NCI-H524 (cell line): ENCODE measurements at regions not wholly inside any gene's neighbourhood (a gene's known extent, or its start where the extent isn't known, plus 50 kb on each side); places are given as distances from the start of the nearest gene placed in this dataset.
"Not testable (repeated sequence)": the region's sequence is repeated elsewhere in the genome, so short reads cannot be mapped to it uniquely, and the experiment has no call there.

Experiments
- DNase-seq, 2 experiments: peaks; one replicate each; lab custom pipeline; 2025; lab: John Stamatoyannopoulos, UW

DNA sequence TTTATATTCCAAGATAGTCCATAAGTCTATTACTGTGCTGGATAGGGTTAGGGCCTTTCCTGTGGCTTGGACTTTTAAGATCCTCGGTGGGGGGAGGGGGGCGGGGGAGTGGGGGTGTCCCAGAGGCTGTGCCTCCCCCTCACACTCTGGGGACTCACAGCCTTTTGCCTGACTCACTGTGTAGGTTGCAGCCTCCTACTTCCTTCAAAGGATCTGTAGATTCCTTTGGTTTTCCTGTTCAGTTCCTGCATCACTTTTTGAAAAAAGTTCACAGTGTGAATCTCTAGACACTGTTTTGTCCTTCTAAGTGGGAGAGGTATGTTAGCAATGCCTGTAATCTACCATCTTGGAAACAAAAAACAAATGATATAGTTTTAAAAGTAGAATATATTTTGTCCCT is 999.9 kb downstream of the GLUD2 start:
- no peak for DNase-seq

DNA sequence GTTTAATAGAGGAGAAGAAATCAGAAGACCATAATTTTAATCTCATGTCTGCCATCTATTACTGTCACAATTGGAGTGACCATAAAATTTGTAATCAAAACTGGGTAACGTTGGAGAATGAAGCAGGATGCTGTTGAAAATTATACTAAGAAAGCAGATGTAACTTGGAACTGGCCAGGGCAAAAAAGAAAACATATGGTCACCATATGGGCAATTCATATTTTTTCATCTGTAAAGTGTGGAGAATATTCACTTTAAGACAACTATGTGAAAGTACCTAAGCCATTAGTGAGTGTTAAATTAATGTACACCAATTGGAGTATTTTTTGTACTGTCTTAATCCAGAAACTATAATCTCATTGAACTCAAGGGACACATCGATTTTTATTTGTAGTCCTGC is 1008.0 kb downstream of the GLUD2 start:
- peak; percentile 27 to 79 for DNase-seq

DNA sequence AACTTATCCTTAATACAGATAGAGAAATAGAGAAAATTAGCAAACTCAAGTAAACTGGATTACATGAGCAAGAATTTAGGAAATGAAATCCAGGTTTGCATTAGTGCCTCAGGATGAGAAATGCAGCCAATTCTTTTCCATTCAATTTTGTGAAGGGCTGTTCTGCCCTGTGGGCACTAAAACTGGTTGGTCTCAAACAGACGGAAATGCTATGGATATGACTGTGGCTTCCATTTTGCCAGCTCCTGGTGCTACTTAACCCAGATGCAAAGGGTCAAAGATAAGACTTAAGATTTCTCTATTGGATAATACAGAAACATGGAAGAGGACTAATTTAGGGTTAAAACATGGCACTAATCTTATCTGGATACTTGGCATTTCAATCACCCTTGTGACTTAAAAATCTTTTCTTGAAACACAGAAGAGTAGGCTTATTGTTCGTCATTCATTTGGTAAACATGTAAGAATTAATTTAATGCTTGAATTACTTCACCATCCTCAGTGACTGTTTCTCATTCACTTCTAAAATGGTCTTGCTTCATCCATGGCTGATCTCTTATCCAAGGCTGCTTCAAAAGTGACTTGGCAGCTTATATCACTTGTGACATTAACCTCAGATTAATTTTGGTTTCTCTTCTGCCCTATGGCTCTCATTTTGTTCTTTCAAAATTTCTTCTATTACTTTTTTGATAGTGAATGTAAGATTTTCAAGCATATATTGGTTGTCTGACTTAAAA is 1008.7 kb downstream of the GLUD2 start:
- DNase-seq, result peak in 1 of 2 experiments; percentile 20

DNA sequence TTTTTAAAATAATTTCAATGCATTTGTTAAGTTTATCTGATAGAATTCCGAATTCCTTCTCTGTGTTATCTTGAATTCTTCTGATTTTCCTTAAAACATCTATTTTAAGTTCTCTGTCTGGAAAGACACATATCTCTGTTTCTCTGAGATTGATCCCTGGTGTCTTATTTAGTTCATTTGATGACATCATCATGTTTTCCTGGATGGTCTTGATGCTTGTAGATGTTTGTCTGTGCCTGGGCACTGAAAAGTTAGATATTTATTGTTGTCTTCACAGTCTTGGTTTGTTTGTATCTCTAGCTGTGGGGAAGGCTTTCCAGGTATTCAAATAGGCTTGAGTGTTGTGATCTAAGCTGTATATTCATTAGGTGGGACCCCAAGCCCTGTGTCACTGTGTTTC is 1028.8 kb downstream of the GLUD2 start:
- DNase-seq, result no peak

GRCh38 chrX:122078079-122078478 is 1030.7 kb downstream of the GLUD2 start:
- DNase-seq, result no peak

DNA sequence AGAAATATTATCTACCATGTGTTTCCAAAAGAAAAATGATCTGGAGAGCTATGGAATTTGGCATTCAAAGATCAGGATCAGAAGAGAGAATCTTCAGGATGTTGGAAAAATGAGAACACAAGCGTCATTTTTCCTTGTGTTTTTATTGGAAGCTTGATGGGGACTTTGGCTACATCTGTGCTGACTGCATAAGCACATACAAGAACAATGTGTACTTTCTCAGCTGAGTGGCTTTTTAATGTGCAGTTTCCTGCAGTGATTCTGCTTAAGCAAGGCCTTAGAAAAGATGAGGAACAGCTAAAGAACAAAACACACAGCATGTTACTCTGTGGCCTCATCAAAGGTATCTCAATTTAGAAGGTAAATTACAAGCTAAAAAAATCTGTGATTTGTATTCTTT is 1039.9 kb downstream of the GLUD2 start:
- no peak for DNase-seq

- DNase-seq, result no peak
These were observed 1044.2 kb downstream of the GLUD2 start for GRCh38 chrX:122091571-122091970.

DNA sequence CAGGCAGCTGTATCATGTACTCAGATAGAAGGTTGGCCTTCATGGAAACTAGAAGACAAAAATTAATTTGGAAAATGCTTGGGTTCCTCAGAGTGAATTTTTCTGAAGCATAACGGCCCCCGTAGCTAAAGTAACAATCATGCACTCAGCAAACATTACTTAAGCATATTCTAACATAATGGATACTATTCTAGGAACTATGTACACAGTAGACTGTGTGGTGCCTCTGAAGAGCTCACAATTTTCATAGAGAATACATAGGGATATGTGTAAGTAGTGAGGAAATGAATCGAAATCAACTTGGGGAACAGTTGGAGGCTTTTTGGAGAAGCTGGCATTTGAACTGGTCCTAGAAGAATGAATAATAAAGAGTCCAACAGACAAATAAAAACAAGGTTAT is 1045.0 kb downstream of the GLUD2 start:
- DNase-seq, result no peak

- DNase-seq, result no peak
These were observed 1045.6 kb downstream of the GLUD2 start for GRCh38 chrX:122092978-122093377.

GRCh38 chrX:122094611-122095010 is 1047.2 kb downstream of the GLUD2 start:
- DNase-seq, result no peak

- DNase-seq, result peak in 1 of 2 experiments; percentile 7
These were observed 1066.0 kb downstream of the GLUD2 start for GRCh38 chrX:122113376-122113775.

DNA sequence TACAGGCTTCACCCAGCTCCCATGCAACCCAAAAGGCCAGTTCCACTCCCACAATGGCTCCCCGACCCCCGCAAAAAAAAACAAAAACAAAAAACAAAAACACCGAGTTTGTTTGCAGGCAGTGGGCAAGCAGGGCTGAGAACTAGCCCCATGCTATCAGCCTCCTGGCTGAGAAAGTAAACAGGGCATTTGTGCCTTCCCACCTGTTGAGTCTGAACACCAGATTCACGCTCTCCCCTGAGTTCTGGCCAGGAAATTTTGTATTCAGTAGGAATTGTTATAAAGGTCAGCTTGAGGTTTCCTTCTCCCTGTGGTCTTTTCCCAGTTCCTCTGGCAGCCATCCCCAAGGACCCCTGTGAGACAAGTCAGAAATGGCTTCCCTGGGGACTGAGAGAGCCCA is 1066.5 kb downstream of the GLUD2 start:
- DNase-seq, result no peak

GRCh38 chrX:122115604-122116003 is 1068.2 kb downstream of the GLUD2 start:
- DNase-seq, result no peak

- DNase-seq, result no peak
These were observed 1064.7 kb upstream of the GRIA3 start for GRCh38 chrX:122119361-122119760.

- no peak for DNase-seq
These were observed 1061.8 kb upstream of the GRIA3 start for GRCh38 chrX:122122274-122122673.

DNA sequence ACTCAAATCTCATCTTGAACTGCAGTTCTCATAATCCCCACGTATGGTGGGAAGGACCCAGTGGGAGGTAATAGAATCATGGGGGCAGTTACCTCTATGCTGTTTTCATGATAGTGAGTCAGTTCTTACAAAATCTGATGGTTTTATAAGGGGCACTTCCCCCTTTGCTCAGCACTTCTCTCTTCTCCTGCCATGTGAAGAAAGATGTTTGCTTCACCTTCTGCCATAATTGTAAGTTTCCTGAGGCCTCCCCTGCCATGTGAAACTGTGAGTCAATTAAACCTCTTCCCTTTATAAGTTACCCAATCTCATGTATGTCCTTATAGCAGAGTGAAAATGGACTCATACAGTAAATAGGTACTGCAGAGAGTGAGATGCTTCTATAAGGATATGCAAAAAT is 1050.6 kb upstream of the GRIA3 start:
- no peak for DNase-seq

DNA sequence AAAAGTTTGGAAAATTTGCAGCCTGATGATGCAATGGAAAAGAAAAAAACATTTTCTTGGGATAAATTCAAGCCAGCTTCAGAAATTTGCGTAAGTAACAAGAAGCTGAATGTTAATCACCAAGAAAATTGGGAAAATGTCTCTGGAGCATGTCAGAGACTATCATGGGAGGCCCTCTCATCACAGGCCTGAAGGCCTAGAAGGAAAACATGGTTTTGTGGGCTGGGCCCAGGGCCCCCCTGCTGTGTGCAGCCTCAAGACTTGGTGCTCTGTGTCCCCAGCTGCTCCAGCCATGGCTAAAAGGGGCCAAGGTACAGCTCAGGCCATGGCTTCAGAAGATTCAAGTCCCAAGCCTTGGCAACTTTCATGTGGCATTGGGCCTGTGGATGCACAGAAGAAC is 1049.8 kb upstream of the GRIA3 start:
- no peak for DNase-seq

- DNase-seq, result no peak
These were observed 1049.0 kb upstream of the GRIA3 start for GRCh38 chrX:122135070-122135469.

GRCh38 chrX:122140219-122140618 is 1043.9 kb upstream of the GRIA3 start:
- not testable (repeated sequence) for DNase-seq

DNA sequence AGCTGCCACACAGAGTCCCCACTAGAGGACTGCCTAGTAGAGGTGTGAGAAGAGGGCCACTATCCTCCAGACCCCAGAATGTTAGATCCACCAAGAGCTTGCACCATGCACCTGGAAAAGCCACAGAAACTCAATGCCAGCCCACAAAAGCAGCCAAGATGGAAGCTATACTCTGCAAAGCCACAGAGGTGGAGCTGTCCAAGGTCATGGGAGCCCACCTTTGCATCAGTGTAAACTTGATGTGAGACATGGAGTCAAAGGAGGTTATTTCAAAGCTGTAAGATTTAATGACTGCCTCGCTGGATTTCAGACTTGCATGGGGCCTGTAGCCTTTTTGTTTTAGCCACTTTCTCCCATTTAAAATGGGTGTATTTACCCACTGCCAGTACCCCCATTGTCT is 1030.1 kb upstream of the GRIA3 start:
- no peak for DNase-seq

DNA sequence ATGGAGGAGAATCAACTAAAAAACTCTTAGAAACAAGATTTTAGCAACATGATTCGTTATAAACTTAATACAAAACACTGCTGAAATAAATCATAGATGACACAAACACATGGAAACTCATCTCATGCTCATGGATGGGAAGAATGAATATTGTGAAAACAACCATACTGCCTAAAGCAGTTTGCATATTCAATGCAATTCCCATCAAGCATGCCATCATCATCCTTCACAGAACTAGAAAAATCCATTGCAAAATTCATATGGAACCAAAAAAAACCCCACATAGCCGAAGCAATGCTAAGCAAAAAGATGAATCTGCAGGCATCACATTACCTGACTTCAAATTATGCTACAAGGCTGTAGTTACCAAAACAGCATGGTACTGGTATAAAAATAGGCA is 1015.8 kb upstream of the GRIA3 start:
- no peak for DNase-seq

DNA sequence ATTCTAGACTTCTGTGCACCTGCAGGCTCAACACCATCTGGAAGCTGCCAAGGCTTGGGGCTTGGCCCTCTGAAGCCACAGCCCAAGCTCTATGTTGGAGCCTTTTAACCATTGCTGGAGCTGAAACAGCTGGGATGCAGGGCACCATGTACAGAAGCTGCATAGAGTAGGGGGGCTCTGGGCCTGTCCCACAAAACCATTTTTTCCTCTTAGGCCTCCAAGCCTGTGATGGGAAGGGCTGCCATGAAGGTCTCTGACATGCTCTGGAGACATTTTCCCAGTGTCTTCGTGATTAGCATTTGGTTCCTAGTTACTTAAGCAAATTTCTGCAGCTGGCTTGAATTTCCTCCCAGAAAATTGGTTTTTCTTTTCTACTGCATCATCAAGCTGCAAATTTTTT is 999.3 kb upstream of the GRIA3 start:
- no peak for DNase-seq

- DNase-seq, result no peak
These were observed 996.9 kb upstream of the GRIA3 start for GRCh38 chrX:122187069-122187713.

GRCh38 chrX:122188751-122189150 is 995.3 kb upstream of the GRIA3 start:
- peak in 1 of 2 experiments; percentile 30 for DNase-seq
